ENCODE measurements at regions not wholly inside any gene's neighbourhood (a gene's known extent, or its start where the extent isn't known, plus 50 kb on each side); places are given as distances from the start of the nearest gene placed in this dataset.

- no peak for TF ChIP-seq REST (IDR thresholded peaks at IDR 0.05; ENCODE audit: unreplicated experiment)
- TF ChIP-seq JUNB (IDR thresholded peaks at IDR 0.05; ENCODE audit: unreplicated experiment) = no peak
- TF ChIP-seq EZH2phosphoT487 (IDR thresholded peaks at IDR 0.05; ENCODE audit: unreplicated experiment) = no peak
- no peak for TF ChIP-seq EZH2 (IDR thresholded peaks at IDR 0.05; ENCODE audit: low read depth, unreplicated experiment)
- no peak for TF ChIP-seq CTCF (conservative IDR thresholded peaks at IDR 0.05; ENCODE audit: low read depth in 2 of 2)
Observed at GRCh38 chr6:105494688-105495087, 91.8 kb upstream of the PREP start.
